H9 (cell line): ENCODE measurements at regions not wholly inside any gene's neighbourhood (a gene's known extent, or its start where the extent isn't known, plus 50 kb on each side); places are given as distances from the start of the nearest gene placed in this dataset.

Source experiments
- DNase-seq: peaks from one replicate; pipeline ENCODE4 v3.0.0-alpha.2; 2017
- H2AFZ ChIP-seq: one replicate; pipeline ENCODE4 v1.6.1; 2013; ENCODE audit warnings: mild to moderate bottlenecking, low read length, control low read depth, moderate library complexity
- H2AK5ac ChIP-seq: 2 replicates; pipeline ENCODE4 v1.6.1; 2013; ENCODE audit warnings: low read length, control low read depth, mixed read lengths; ENCODE audit not compliant: insufficient read length
- H2BK120ac ChIP-seq: one replicate; pipeline ENCODE4 v1.6.1; 2013; ENCODE audit warnings: low read depth, mild to moderate bottlenecking, low read length, control low read depth, inconsistent platforms; ENCODE audit not compliant: poor library complexity, severe bottlenecking
- H2BK12ac ChIP-seq: 2 replicates; pipeline ENCODE4 v1.6.1; 2013; ENCODE audit warnings: low read length, control low read depth, mixed read lengths, low read depth; ENCODE audit not compliant: insufficient read length
- H2BK15ac ChIP-seq: 2 replicates; pipeline ENCODE4 v1.6.1; 2013; ENCODE audit warnings: low read depth, low read length, control low read depth
- H2BK20ac ChIP-seq: one replicate; pipeline ENCODE4 v1.6.1; 2013; ENCODE audit warnings: low read depth, mild to moderate bottlenecking, low read length, control low read depth, inconsistent platforms; ENCODE audit not compliant: poor library complexity, severe bottlenecking
- H2BK5ac ChIP-seq: 2 replicates; pipeline ENCODE4 v1.6.1; 2013; ENCODE audit warnings: low read length, control low read depth, mixed read lengths; ENCODE audit not compliant: insufficient read length
- H3K14ac ChIP-seq: 2 replicates; pipeline ENCODE4 v1.6.1; 2013; ENCODE audit warnings: low read length, control low read depth; ENCODE audit not compliant: insufficient read depth
- H3K18ac ChIP-seq: 2 replicates; pipeline ENCODE4 v1.6.1; 2013; ENCODE audit warnings: low read depth, mild to moderate bottlenecking, mixed read lengths, low read length, control low read depth; ENCODE audit not compliant: insufficient read length
- H3K23ac ChIP-seq: 2 replicates; pipeline ENCODE4 v1.6.1; 2013; ENCODE audit warnings: low read length, control low read depth, mixed read lengths, low read depth; ENCODE audit not compliant: insufficient read length
- H3K23me2 ChIP-seq: 2 replicates; pipeline ENCODE4 v1.6.1; 2013; ENCODE audit warnings: low read depth, mild to moderate bottlenecking, mixed read lengths, low read length, control low read depth; ENCODE audit not compliant: insufficient read length, poor library complexity, severe bottlenecking
- H3K27ac ChIP-seq: 2 replicates; pipeline ENCODE4 v1.5.1; 2013; ENCODE audit warnings: low read length, control low read depth, mixed read lengths, low read depth; ENCODE audit not compliant: insufficient read length
- H3K27me3 ChIP-seq: 2 replicates; pipeline ENCODE4 v1.6.1; 2013; ENCODE audit warnings: low read length, control low read depth, inconsistent platforms; ENCODE audit not compliant: insufficient read depth
- H3K4ac ChIP-seq: 2 replicates; pipeline ENCODE4 v1.6.1; 2013; ENCODE audit warnings: low read depth, mild to moderate bottlenecking, control low read depth, inconsistent platforms, low read length, moderate library complexity
- H3K4me1 ChIP-seq: 2 replicates; pipeline ENCODE4 v1.6.1; 2013; ENCODE audit warnings: low read length, control low read depth, inconsistent platforms; ENCODE audit not compliant: insufficient read depth
- H3K4me2 ChIP-seq: 2 replicates; pipeline ENCODE4 v1.6.1; 2013; ENCODE audit warnings: low read length, control low read depth, mixed read lengths; ENCODE audit not compliant: insufficient read length, insufficient read depth
- H3K56ac ChIP-seq: 2 replicates; pipeline ENCODE4 v1.6.1; 2013; ENCODE audit warnings: low read depth, mild to moderate bottlenecking, mixed read lengths, low read length, control low read depth; ENCODE audit not compliant: insufficient read length
- H3K79me1 ChIP-seq: 2 replicates; pipeline ENCODE4 v1.6.1; 2013; ENCODE audit warnings: low read depth, mild to moderate bottlenecking, moderate library complexity, low read length, control low read depth, inconsistent platforms; ENCODE audit not compliant: insufficient read depth, poor library complexity, severe bottlenecking
- H3K79me2 ChIP-seq: 2 replicates; pipeline ENCODE4 v1.6.1; 2013; ENCODE audit warnings: low read length, control low read depth, inconsistent platforms; ENCODE audit not compliant: insufficient read depth
- H3K9ac ChIP-seq: 2 replicates; pipeline ENCODE4 v1.6.1; 2013; ENCODE audit warnings: low read length, control low read depth, mixed read lengths; ENCODE audit not compliant: insufficient read length; ENCODE audit errors: extremely low read depth
- H3K9me3 ChIP-seq: one replicate; pipeline ENCODE4 v1.6.1; 2013; ENCODE audit warnings: low read depth, low read length, inconsistent platforms; ENCODE audit not compliant: control insufficient read depth
- H3T11ph ChIP-seq: one replicate; pipeline ENCODE4 v1.6.1; 2013; ENCODE audit warnings: mild to moderate bottlenecking, low read length, control low read depth, inconsistent platforms
- H4K20me1 ChIP-seq: one replicate; pipeline ENCODE4 v1.6.1; 2013; ENCODE audit not compliant: control insufficient read depth, insufficient read length, insufficient read depth
- H4K5ac ChIP-seq: 2 replicates; pipeline ENCODE4 v1.6.1; 2013; ENCODE audit warnings: low read depth, mild to moderate bottlenecking, mixed read lengths, low read length, control low read depth; ENCODE audit not compliant: insufficient read length
- H4K8ac ChIP-seq: replicated peaks from 2 replicates; pipeline ENCODE4 v1.6.1; 2013; ENCODE audit warnings: low read length, control low read depth, mixed read lengths, low read depth; ENCODE audit not compliant: insufficient read length
- H4K91ac ChIP-seq: 2 replicates; pipeline ENCODE4 v1.6.1; 2013; ENCODE audit warnings: low read depth, mild to moderate bottlenecking, moderate library complexity, mixed read lengths, low read length, control low read depth; ENCODE audit not compliant: insufficient read length
- H3K27ac Mint-ChIP-seq, 3 experiments: 2 replicates in 2 of 3; 3 replicates in 1 of 3; pipeline ENCODE4 v1.8.0; 2020 to 2021; ENCODE audit warnings: mixed read lengths in 3 of 3, mild to moderate bottlenecking in 1 of 3, moderate library complexity in 1 of 3
- H3K27me3 Mint-ChIP-seq: 2 replicates; pipeline ENCODE4 v1.8.0; 2021; ENCODE audit warnings: low read depth, mild to moderate bottlenecking, moderate library complexity, mixed read lengths
- H3K36me3 Mint-ChIP-seq, 3 experiments: 2 replicates in 2 of 3; 3 replicates in 1 of 3; pipeline ENCODE4 v1.8.0; 2020 to 2021; ENCODE audit warnings: low read depth in 3 of 3, mixed read lengths in 3 of 3; ENCODE audit not compliant: insufficient read depth in 1 of 3
- H3K4me1 Mint-ChIP-seq, 2 experiments: 2 replicates each; pipeline ENCODE4 v1.8.0; 2020; ENCODE audit warnings: mixed read lengths in 2 of 2
- H3K4me3 Mint-ChIP-seq, 2 experiments: 2 replicates in 1 of 2; 3 replicates in 1 of 2; pipeline ENCODE4 v1.8.0; 2020 to 2021; ENCODE audit warnings: mild to moderate bottlenecking in 2 of 2, mixed read lengths in 2 of 2, moderate library complexity in 1 of 2
- H3K9me3 Mint-ChIP-seq, 2 experiments: 2 replicates in 1 of 2; 3 replicates in 1 of 2; pipeline ENCODE4 v1.8.0; 2020; ENCODE audit warnings: mild to moderate bottlenecking in 2 of 2, mixed read lengths in 2 of 2, moderate library complexity in 1 of 2
- CTCF ChIP-seq: fragments of 200-600 bp; sonication (generic); conservative IDR thresholded peaks from 3 replicates; pipeline ENCODE4 v1.8.0; 2021; ENCODE audit warnings: antibody characterized with exemption, mild to moderate bottlenecking
- WGBS: extraction: QIAGEN DNeasy Blood & Tissue Kit; methylation state at CpG from one replicate; pipeline ENCODE4 v1.1.7; 2013; ENCODE audit warnings: missing lambda C conversion rate, low lambda C conversion rate, mixed read lengths; ENCODE audit not compliant: insufficient read length; ENCODE audit errors: extremely low coverage; 5-methylcytosine and 5-hydroxymethylcytosine counted together

- H3K9me3 Mint-ChIP-seq: no peaks in the 10 kb centered on the region
- no peak for TF ChIP-seq CTCF
- no peak overlapping the region for H3K4ac ChIP-seq
- H2BK20ac ChIP-seq: no peak overlapping the region
- H4K8ac ChIP-seq: no peak overlapping the region
- no peak overlapping the region for H2AK5ac ChIP-seq
- H4K20me1 ChIP-seq: no peaks in the 10 kb centered on the region
- no peak overlapping the region for H2AFZ ChIP-seq
- H3K27me3 Mint-ChIP-seq: no peaks in the 10 kb centered on the region; the same call in 1 of the 2 replicates
- no peaks in the 10 kb centered on the region for H3K27me3 ChIP-seq
- no peak overlapping the region for H4K91ac ChIP-seq
- no peak overlapping the region for H3K4me2 ChIP-seq
- H2BK5ac ChIP-seq: no peak overlapping the region
- no peaks in the 10 kb centered on the region for H3K4me1 ChIP-seq
- no peaks in the 10 kb centered on the region for H3K9me3 ChIP-seq
- no peaks in the 10 kb centered on the region for H3K79me1 ChIP-seq
- no peak for DNase-seq
- no peak overlapping the region for H3K14ac ChIP-seq
- no peak overlapping the region for H3K27ac ChIP-seq
- WGBS: no CpG with 5 or more reads among the region's 3 CpGs
- no peak overlapping the region for H3K4me3 Mint-ChIP-seq
- H2BK120ac ChIP-seq: no peak overlapping the region
- no peak overlapping the region for H3K9ac ChIP-seq
- H3K23ac ChIP-seq: no peak overlapping the region
- H3K56ac ChIP-seq: no peak overlapping the region
- H3K23me2 ChIP-seq: no peaks in the 10 kb centered on the region
- H2BK15ac ChIP-seq: no peak overlapping the region
- H2BK12ac ChIP-seq: no peak overlapping the region
- H3K27ac Mint-ChIP-seq: no peak overlapping the region
- H3K79me2 ChIP-seq: no peaks in the 10 kb centered on the region
- H3K18ac ChIP-seq: no peak overlapping the region
- peaks cover 0 to 5% (median 0%) of the 10 kb centered on the region in 3 experiments; a peak in 2 of 7 replicates for H3K36me3 Mint-ChIP-seq
- H4K5ac ChIP-seq: no peak overlapping the region
- H3T11ph ChIP-seq: no peak overlapping the region
- peaks cover 14% of the 10 kb centered on the region in 2 experiments for H3K4me1 Mint-ChIP-seq
Observed at GRCh38 chr10:65350611-65351010, 1575.2 kb upstream of the LRRTM3 start.
